ENCODE measurements at regions not wholly inside any gene's neighbourhood (a gene's known extent, or its start where the extent isn't known, plus 50 kb on each side); places are given as distances from the start of the nearest gene placed in this dataset.
A peak's percentile ranks its signal among the peaks of the same experiment; 100 is the strongest.
"Not testable (repeated sequence)": the region's sequence is repeated elsewhere in the genome, so short reads cannot be mapped to it uniquely, and the experiment has no call there.

GRCh38 chr9:31916591-31917241 lies 467.7 kb upstream of the ACO1 start:
- Histone ChIP-seq H3T11ph (ENCODE audit: low read length) (no peak overlapping the region), H2AK5ac (ENCODE audit: insufficient read length, low read length) (no peak overlapping the region), H3K4me1 (ENCODE audit: insufficient read depth, low read length) (peaks cover 3% of the 10 kb centered on the region; the same call in 1 of the 2 replicates), H3K23ac (ENCODE audit: insufficient read length, low read depth, low read length) (no peak overlapping the region), H3K79me1 (ENCODE audit: insufficient read depth, low read depth, low read length, poor library complexity, severe bottlenecking) (no peaks in the 10 kb centered on the region), H3K18ac (ENCODE audit: insufficient read length, low read depth, low read length) (no peak overlapping the region), H4K20me1 (ENCODE audit: control insufficient read depth, insufficient read depth, insufficient read length) (no peaks in the 10 kb centered on the region), H3K27ac (ENCODE audit: insufficient read length, low read depth, low read length) (no peak overlapping the region), H2AFZ (ENCODE audit: low read length) (no peak overlapping the region), H3K56ac (ENCODE audit: insufficient read length, low read depth, low read length) (no peak overlapping the region), H4K91ac (ENCODE audit: insufficient read length, low read depth, low read length) (no peak overlapping the region), H2BK20ac (ENCODE audit: low read depth, low read length, poor library complexity, severe bottlenecking) (no peak overlapping the region), H3K4ac (ENCODE audit: low read depth, low read length) (no peak overlapping the region), H2BK15ac (ENCODE audit: low read depth, low read length) (no peak overlapping the region), H3K9ac (ENCODE audit: extremely low read depth, insufficient read length, low read length) (no peak overlapping the region), H3K79me2 (ENCODE audit: insufficient read depth, low read length) (no peaks in the 10 kb centered on the region), H4K8ac (replicated peaks; ENCODE audit: insufficient read length, low read depth, low read length) (no peak overlapping the region), H4K5ac (ENCODE audit: insufficient read length, low read depth, low read length) (no peak overlapping the region), H2BK12ac (ENCODE audit: insufficient read length, low read depth, low read length) (no peak overlapping the region), H2BK120ac (ENCODE audit: low read depth, low read length, poor library complexity, severe bottlenecking) (no peak overlapping the region), H2BK5ac (ENCODE audit: insufficient read length, low read length) (no peak overlapping the region), H3K9me3 (ENCODE audit: control insufficient read depth, low read depth, low read length) (no peaks in the 10 kb centered on the region), H3K14ac (ENCODE audit: insufficient read depth, low read length) (no peak overlapping the region), H3K23me2 (ENCODE audit: insufficient read length, low read depth, low read length, poor library complexity, severe bottlenecking) (no peaks in the 10 kb centered on the region), H3K4me2 (ENCODE audit: insufficient read depth, insufficient read length, low read length) (no peak overlapping the region), H3K27me3 (ENCODE audit: insufficient read depth, low read length) (no peaks in the 10 kb centered on the region)
- H3K4me3 Mint-ChIP-seq = peak overlapping the region in 1 of 2 experiments; percentile 3; a peak in 2 of 5 replicates
- peak; percentile 43 for DNase-seq
- no peaks in the 10 kb centered on the region; a peak in 1 of 5 replicates for H3K9me3 Mint-ChIP-seq
- H3K27me3 Mint-ChIP-seq (ENCODE audit: low read depth) = no peaks in the 10 kb centered on the region
- H3K4me1 Mint-ChIP-seq = peaks cover 17 to 18% of the 10 kb centered on the region in 2 experiments
- WGBS (ENCODE audit: extremely low coverage, insufficient read length, low lambda C conversion rate) = no CpG with 5 or more reads among the region's 2 CpGs
- no peaks in the 10 kb centered on the region for H3K36me3 Mint-ChIP-seq (ENCODE audit: insufficient read depth in 1 of 3, low read depth in 3 of 3)
- peak; percentile 46; the same call in 2 of the 3 replicates for TF ChIP-seq CTCF (conservative IDR thresholded peaks at IDR 0.05)
- peak overlapping the region in 2 of 3 experiments; percentile 12 to 26; a peak in 3 of 7 replicates for H3K27ac Mint-ChIP-seq

- H3K4me1 ChIP-seq (ENCODE audit: insufficient read depth, low read length); H2AFZ ChIP-seq (ENCODE audit: low read length); H3K14ac ChIP-seq (ENCODE audit: insufficient read depth, low read length); H2BK12ac ChIP-seq (ENCODE audit: insufficient read length, low read depth, low read length); H2BK15ac ChIP-seq (ENCODE audit: low read depth, low read length); H3K18ac ChIP-seq (ENCODE audit: insufficient read length, low read depth, low read length); H3K27ac ChIP-seq (ENCODE audit: insufficient read length, low read depth, low read length); H3K27me3 ChIP-seq (ENCODE audit: insufficient read depth, low read length); H3K4me1 Mint-ChIP-seq; H3K27me3 Mint-ChIP-seq (ENCODE audit: low read depth); H3K23ac ChIP-seq (ENCODE audit: insufficient read length, low read depth, low read length); H3K9ac ChIP-seq (ENCODE audit: extremely low read depth, insufficient read length, low read length); H2BK5ac ChIP-seq (ENCODE audit: insufficient read length, low read length); H3K9me3 ChIP-seq (ENCODE audit: control insufficient read depth, low read depth, low read length); H2BK120ac ChIP-seq (ENCODE audit: low read depth, low read length, poor library complexity, severe bottlenecking); H4K91ac ChIP-seq (ENCODE audit: insufficient read length, low read depth, low read length); H3K79me1 ChIP-seq (ENCODE audit: insufficient read depth, low read depth, low read length, poor library complexity, severe bottlenecking); H3K27ac Mint-ChIP-seq; H3K23me2 ChIP-seq (ENCODE audit: insufficient read length, low read depth, low read length, poor library complexity, severe bottlenecking); H3K4me3 Mint-ChIP-seq; H3K4me2 ChIP-seq (ENCODE audit: insufficient read depth, insufficient read length, low read length); H3T11ph ChIP-seq (ENCODE audit: low read length); H2BK20ac ChIP-seq (ENCODE audit: low read depth, low read length, poor library complexity, severe bottlenecking); H4K5ac ChIP-seq (ENCODE audit: insufficient read length, low read depth, low read length); H3K4ac ChIP-seq (ENCODE audit: low read depth, low read length); H3K56ac ChIP-seq (ENCODE audit: insufficient read length, low read depth, low read length); H4K8ac ChIP-seq (replicated peaks; ENCODE audit: insufficient read length, low read depth, low read length); H3K79me2 ChIP-seq (ENCODE audit: insufficient read depth, low read length); DNase-seq; H4K20me1 ChIP-seq (ENCODE audit: control insufficient read depth, insufficient read depth, insufficient read length); H2AK5ac ChIP-seq (ENCODE audit: insufficient read length, low read length): not testable (repeated sequence)
- WGBS (ENCODE audit: extremely low coverage, insufficient read length, low lambda C conversion rate) = no CpG with 5 or more reads among the region's 13 CpGs
- Mint-ChIP-seq H3K36me3 (ENCODE audit: insufficient read depth in 1 of 3, low read depth in 3 of 3) (peaks cover 12 to 48% (median 35%) of the 10 kb centered on the region in 3 experiments), H3K9me3 (peaks cover 39 to 47% of the 10 kb centered on the region in 2 experiments)
These were observed 446.7 kb upstream of the ACO1 start for GRCh38 chr9:31937737-31938136.

Data from H9 (cell line).